Glutamatergic neuron (in vitro differentiated cells): ENCODE measurements at regions not wholly inside any gene's neighbourhood (a gene's known extent, or its start where the extent isn't known, plus 50 kb on each side); places are given as distances from the start of the nearest gene placed in this dataset.

Experiments
- DNase-seq: peaks from one replicate; pipeline ENCODE4 v3.0.0; 2022
- H3K27ac Mint-ChIP-seq: one replicate; pipeline ENCODE4 v1.8.0; 2020; ENCODE audit warnings: mild to moderate bottlenecking, mixed read lengths, inconsistent platforms; ENCODE audit not compliant: unreplicated experiment
- H3K27me3 Mint-ChIP-seq: one replicate; pipeline ENCODE4 v1.8.0; 2020; ENCODE audit warnings: mild to moderate bottlenecking, moderate library complexity, mixed read lengths, inconsistent platforms; ENCODE audit not compliant: unreplicated experiment
- H3K36me3 Mint-ChIP-seq: one replicate; pipeline ENCODE4 v1.8.0; 2020; ENCODE audit warnings: mild to moderate bottlenecking, mixed read lengths, inconsistent platforms; ENCODE audit not compliant: unreplicated experiment
- H3K4me1 Mint-ChIP-seq: one replicate; pipeline ENCODE4 v1.8.0; 2020; ENCODE audit warnings: mild to moderate bottlenecking, low read depth, mixed read lengths, inconsistent platforms; ENCODE audit not compliant: unreplicated experiment
- H3K4me3 Mint-ChIP-seq: one replicate; pipeline ENCODE4 v1.8.0; 2020; ENCODE audit warnings: mild to moderate bottlenecking, mixed read lengths, inconsistent platforms; ENCODE audit not compliant: unreplicated experiment
- H3K9me3 Mint-ChIP-seq: one replicate; pipeline ENCODE4 v1.8.0; 2020; ENCODE audit warnings: mild to moderate bottlenecking, moderate library complexity, mixed read lengths, inconsistent platforms; ENCODE audit not compliant: unreplicated experiment
- TF ChIP-seq, protein P1 (sequence below): fragments of 200-600 bp; sonication (generic); IDR thresholded peaks from one replicate; pipeline ENCODE4 v1.5.0; 2021; ENCODE audit not compliant: partially characterized antibody, unreplicated experiment

DNA sequence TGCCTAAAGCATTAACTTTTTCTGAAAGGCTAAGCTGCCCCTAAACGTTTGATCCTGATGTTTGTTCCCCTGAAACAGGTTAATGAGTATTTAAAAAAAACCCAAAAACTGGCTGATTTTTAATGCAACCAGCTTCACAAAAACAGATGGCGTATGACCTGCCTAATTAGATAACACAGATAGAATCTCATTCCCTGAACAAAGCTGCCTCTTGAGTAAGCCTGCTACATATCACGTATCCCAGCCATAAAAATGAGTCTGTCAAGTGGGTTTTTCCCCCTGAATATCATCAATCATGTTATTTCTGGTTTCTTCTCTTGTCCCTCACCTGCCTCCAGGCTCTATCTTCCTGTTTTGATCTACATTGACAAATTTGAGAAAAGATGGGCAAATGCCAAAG, 154.2 kb upstream of the FAM9B start:
- Mint-ChIP-seq H3K27me3 (no peaks in the 10 kb centered on the region), H3K9me3 (peaks cover 6% of the 10 kb centered on the region), H3K27ac (no peak overlapping the region), H3K36me3 (no peaks in the 10 kb centered on the region), H3K4me3 (no peak overlapping the region), H3K4me1 (peaks cover 15% of the 10 kb centered on the region)
- TF ChIP-seq, protein P1, sequence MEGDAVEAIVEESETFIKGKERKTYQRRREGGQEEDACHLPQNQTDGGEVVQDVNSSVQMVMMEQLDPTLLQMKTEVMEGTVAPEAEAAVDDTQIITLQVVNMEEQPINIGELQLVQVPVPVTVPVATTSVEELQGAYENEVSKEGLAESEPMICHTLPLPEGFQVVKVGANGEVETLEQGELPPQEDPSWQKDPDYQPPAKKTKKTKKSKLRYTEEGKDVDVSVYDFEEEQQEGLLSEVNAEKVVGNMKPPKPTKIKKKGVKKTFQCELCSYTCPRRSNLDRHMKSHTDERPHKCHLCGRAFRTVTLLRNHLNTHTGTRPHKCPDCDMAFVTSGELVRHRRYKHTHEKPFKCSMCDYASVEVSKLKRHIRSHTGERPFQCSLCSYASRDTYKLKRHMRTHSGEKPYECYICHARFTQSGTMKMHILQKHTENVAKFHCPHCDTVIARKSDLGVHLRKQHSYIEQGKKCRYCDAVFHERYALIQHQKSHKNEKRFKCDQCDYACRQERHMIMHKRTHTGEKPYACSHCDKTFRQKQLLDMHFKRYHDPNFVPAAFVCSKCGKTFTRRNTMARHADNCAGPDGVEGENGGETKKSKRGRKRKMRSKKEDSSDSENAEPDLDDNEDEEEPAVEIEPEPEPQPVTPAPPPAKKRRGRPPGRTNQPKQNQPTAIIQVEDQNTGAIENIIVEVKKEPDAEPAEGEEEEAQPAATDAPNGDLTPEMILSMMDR, result no peak
- DNase-seq, result no peak

DNA sequence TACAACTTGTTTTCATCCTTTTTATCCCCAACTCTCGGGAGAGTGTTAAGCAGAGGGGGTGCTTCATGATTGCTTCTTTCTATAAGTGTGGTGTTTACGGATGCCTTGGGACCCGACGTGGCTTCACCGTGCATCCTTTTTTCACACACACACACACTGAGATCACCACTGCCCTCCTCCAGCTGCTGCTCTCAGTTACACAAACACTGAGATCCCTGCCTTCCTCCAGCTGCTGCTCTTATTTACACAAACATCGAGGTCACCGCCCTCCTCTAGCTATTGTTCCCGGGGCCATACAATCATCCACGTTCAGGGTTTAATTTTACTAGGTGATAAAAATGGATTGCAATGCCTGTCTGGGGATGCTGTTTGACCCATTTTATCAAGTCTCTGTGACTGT, 155.4 kb upstream of the FAM9B start:
- no peaks in the 10 kb centered on the region for H3K27me3 Mint-ChIP-seq
- no peak overlapping the region for H3K4me3 Mint-ChIP-seq
- TF ChIP-seq, protein P1, result no peak
- H3K4me1 Mint-ChIP-seq, result peaks cover 15% of the 10 kb centered on the region
- H3K27ac Mint-ChIP-seq, result peak overlapping the region; percentile 22
- peaks cover 6% of the 10 kb centered on the region for H3K9me3 Mint-ChIP-seq
- no peaks in the 10 kb centered on the region for H3K36me3 Mint-ChIP-seq
- no peak for DNase-seq

- no peak overlapping the region for H3K4me3 Mint-ChIP-seq
- peaks cover 15% of the 10 kb centered on the region for H3K4me1 Mint-ChIP-seq
- H3K27ac Mint-ChIP-seq, result no peak overlapping the region
- no peaks in the 10 kb centered on the region for H3K36me3 Mint-ChIP-seq
- H3K27me3 Mint-ChIP-seq, result no peaks in the 10 kb centered on the region
- no peak for DNase-seq
- TF ChIP-seq, protein P1, result no peak
- peaks cover 3% of the 10 kb centered on the region for H3K9me3 Mint-ChIP-seq
Observed at GRCh38 chrX:9191392-9191791, 157.5 kb upstream of the FAM9B start.

DNA sequence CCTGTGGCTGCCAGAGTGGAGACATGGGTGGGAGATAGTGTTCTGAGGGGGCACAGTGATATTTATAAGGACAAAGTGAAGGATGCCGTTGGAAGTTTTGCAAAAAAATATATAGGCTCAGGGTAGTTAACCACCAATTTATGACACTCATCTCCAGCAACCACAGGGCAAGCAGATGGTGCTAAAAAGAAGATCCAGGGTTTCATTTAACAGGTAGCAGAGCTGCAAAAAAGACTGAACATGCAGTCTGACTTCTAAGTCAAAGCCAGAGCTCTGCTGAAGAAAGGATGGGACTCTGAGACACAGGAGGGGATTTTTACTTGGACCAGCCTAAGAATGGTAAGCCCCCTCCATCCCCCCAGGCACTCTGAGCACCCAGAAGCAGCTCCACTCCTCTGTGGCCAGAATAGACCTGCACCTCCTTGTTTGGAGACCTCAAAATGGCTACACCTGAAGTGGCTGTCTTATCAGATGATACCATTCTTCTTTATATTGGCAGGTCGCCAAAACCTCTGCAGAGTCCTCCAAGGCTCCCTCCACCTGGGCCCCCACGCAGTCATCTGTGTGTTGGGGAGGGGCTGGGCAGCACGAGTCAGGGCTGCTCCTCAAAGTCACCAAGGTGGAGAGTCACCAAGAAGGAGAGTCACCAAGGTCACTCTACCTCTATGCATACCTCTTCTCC, 161.4 kb upstream of the FAM9B start:
- Mint-ChIP-seq H3K27ac (no peak overlapping the region), H3K27me3 (no peaks in the 10 kb centered on the region), H3K4me3 (no peak overlapping the region), H3K9me3 (no peaks in the 10 kb centered on the region), H3K36me3 (no peaks in the 10 kb centered on the region), H3K4me1 (no peaks in the 10 kb centered on the region)
- DNase-seq, result no peak
- TF ChIP-seq, protein P1, result no peak

GRCh38 chrX:9196961-9197640, 163.2 kb upstream of the FAM9B start:
- TF ChIP-seq, protein P1, result no peak
- Mint-ChIP-seq H3K9me3 (no peaks in the 10 kb centered on the region), H3K4me3 (no peak overlapping the region), H3K36me3 (no peaks in the 10 kb centered on the region), H3K27ac (no peak overlapping the region), H3K27me3 (no peaks in the 10 kb centered on the region), H3K4me1 (no peaks in the 10 kb centered on the region)
- no peak for DNase-seq
